A549 (cell line): ENCODE measurements at regions not wholly inside any gene's neighbourhood (a gene's known extent, or its start where the extent isn't known, plus 50 kb on each side); places are given as distances from the start of the nearest gene placed in this dataset.

Source experiments
- ATAC-seq, 2 experiments: fragments of 200-7000 bp in 1 of 2; fragments of >200 bp in 1 of 2; cut with Nextera tagmentation in 1 of 2; cut with Tn5 transposase in 1 of 2; 3 replicates each; pipeline versions ENCODE4 v1.8.0 to v1.9.1; 2018 to 2020; ENCODE audit warnings: mild to moderate bottlenecking in 1 of 2, moderate library complexity in 1 of 2
- CTCF ChIA-PET: fragments of 300-600 bp; sonication (Branson Sonifier 250); formaldehyde crosslinking; extraction: SDS; loops from one replicate; lab custom pipeline; 2021; ENCODE audit warnings: antibody characterized with exemption, inconsistent platforms; lab: Yijun Ruan, JAX
- POLR2A ChIA-PET: fragments of 350-600 bp; formaldehyde crosslinking; extraction: SDS; loops from one replicate; lab custom pipeline; 2021; ENCODE audit warnings: antibody characterized with exemption, inconsistent platforms; lab: Yijun Ruan, JAX
- DNase-seq, 2 experiments: peaks; one replicate each; pipeline versions ENCODE4 v3.0.0 to v3.0.0-alpha.2; 2011 to 2016; ENCODE audit warnings: low read depth in 1 of 2, low spot score in 1 of 2
- FAIRE-seq: peaks from 2 replicates; lab custom pipeline; 2011; peaks lifted over from hg19 to GRCh38; lab: Jason Lieb, UNC
- H3K27ac ChIP-seq, 2 experiments: fragments of >200 bp; sonication (Bioruptor Twin); formaldehyde crosslinking; 3 replicates each; pipeline ENCODE4 v1.5.1; 2016 to 2017
- H3K4me1 ChIP-seq: fragments of >200 bp; sonication (Bioruptor Twin); formaldehyde crosslinking; 3 replicates; pipeline ENCODE4 v1.6.1; 2016
- H3K4me2 ChIP-seq: fragments of >200 bp; sonication (Bioruptor Twin); formaldehyde crosslinking; 3 replicates; pipeline ENCODE4 v1.6.1; 2016
- H3K4me3 ChIP-seq: fragments of >200 bp; sonication (Bioruptor Twin); formaldehyde crosslinking; 3 replicates; pipeline ENCODE4 v1.5.1; 2016
- H3K9me3 ChIP-seq: fragments of >200 bp; sonication (Bioruptor Twin); formaldehyde crosslinking; 3 replicates; pipeline ENCODE4 v1.6.1; 2016
- BHLHE40 ChIP-seq: IDR thresholded peaks from 2 replicates; pipeline ENCODE4 v1.6.1; 2012; ENCODE audit warnings: low read depth, low read length, inconsistent platforms
- CBX2 ChIP-seq: fragments of 200-600 bp; sonication (generic); IDR thresholded peaks from 2 replicates; pipeline ENCODE4 v1.6.1; 2016; ENCODE audit warnings: low read depth, mild to moderate bottlenecking, borderline replicate concordance
- CEBPB ChIP-seq, 2 experiments: fragments of >200 bp in 1 of 2; sonication (Bioruptor Twin) in 1 of 2; formaldehyde crosslinking in 1 of 2; IDR thresholded peaks; 2 replicates each; pipeline ENCODE4 v1.6.1; 2012 to 2016
- CHD2 ChIP-seq: fragments of 150-350 bp; IDR thresholded peaks from 2 replicates; pipeline ENCODE4 v1.6.1; 2014; ENCODE audit warnings: low read length; ENCODE audit not compliant: partially characterized antibody
- EHF ChIP-seq: fragments of 250-450 bp; sonication (Bioruptor Pico); IDR thresholded peaks from 2 replicates; pipeline ENCODE4 v1.5.0; 2020; ENCODE audit warnings: mild to moderate bottlenecking
- EHMT2 ChIP-seq: fragments of 200-600 bp; sonication (generic); IDR thresholded peaks from 2 replicates; pipeline ENCODE4 v1.6.1; 2016; ENCODE audit warnings: antibody characterized with exemption, low read depth, mild to moderate bottlenecking, moderate library complexity
- EP300 ChIP-seq, 2 experiments: fragments of >200 bp; sonication (Bioruptor Twin); formaldehyde crosslinking; IDR thresholded peaks; 2 replicates in 1 of 2; 3 replicates in 1 of 2; pipeline ENCODE4 v1.6.1; 2016 to 2017
- HOXA7 ChIP-seq: fragments of 250-450 bp; sonication (Bioruptor Pico); IDR thresholded peaks from 2 replicates; pipeline ENCODE4 v1.5.0; 2020; ENCODE audit warnings: mild to moderate bottlenecking, moderate library complexity
- HOXB5 ChIP-seq: fragments of 250-450 bp; sonication (Bioruptor Pico); IDR thresholded peaks from 2 replicates; pipeline ENCODE4 v1.5.0; 2020; ENCODE audit warnings: mild to moderate bottlenecking, moderate library complexity
- KDM5A ChIP-seq: fragments of 200-600 bp; sonication (generic); IDR thresholded peaks from 2 replicates; pipeline ENCODE4 v1.6.1; 2016; ENCODE audit warnings: antibody characterized with exemption, mild to moderate bottlenecking
- MAZ ChIP-seq: fragments of 150-350 bp; IDR thresholded peaks from 2 replicates; pipeline ENCODE4 v1.6.1; 2014; ENCODE audit warnings: antibody characterized with exemption, low read depth, low read length, borderline replicate concordance
- NFE2L2 ChIP-seq: fragments of 150-350 bp; conservative IDR thresholded peaks from 2 replicates; pipeline ENCODE4 v1.6.1; 2014; ENCODE audit warnings: low read length
- NR3C1 ChIP-seq: fragments of >200 bp; sonication (Bioruptor Twin); formaldehyde crosslinking; IDR thresholded peaks from 3 replicates; pipeline ENCODE4 v1.6.1; 2017
- PHF8 ChIP-seq: fragments of 200-600 bp; sonication (generic); IDR thresholded peaks from 2 replicates; pipeline ENCODE4 v1.6.1; 2016; ENCODE audit warnings: low read depth, mild to moderate bottlenecking, antibody characterized with exemption, moderate library complexity, borderline replicate concordance
- POLR2A ChIP-seq: IDR thresholded peaks from 2 replicates; pipeline ENCODE4 v1.6.1; 2012; ENCODE audit warnings: mild to moderate bottlenecking, low read length
- POLR2AphosphoS2 ChIP-seq: conservative IDR thresholded peaks from 2 replicates; pipeline ENCODE4 v1.6.1; 2012; ENCODE audit warnings: low read length, improper control_type of control experiment, inconsistent platforms
- ZFP36 ChIP-seq: fragments of 450-650 bp; IDR thresholded peaks from 2 replicates; pipeline ENCODE4 v1.6.1; 2014; ENCODE audit warnings: borderline replicate concordance; ENCODE audit not compliant: partially characterized antibody
- WGBS: methylation state at CpG from one replicate; pipeline ENCODE4 v1.1.6; 2017; ENCODE audit errors: missing lambda C conversion rate; 5-methylcytosine and 5-hydroxymethylcytosine counted together
- TF ChIP-seq, protein P1 (sequence below): fragments of 150-350 bp; IDR thresholded peaks from 2 replicates; pipeline ENCODE4 v1.6.1; 2014; ENCODE audit warnings: low read depth, mild to moderate bottlenecking, low read length
- TF ChIP-seq, protein P2 (sequence below): IDR thresholded peaks from 2 replicates; pipeline ENCODE4 v1.6.1; 2012; ENCODE audit warnings: low read depth, borderline replicate concordance
- TF ChIP-seq, protein P3 (sequence below): fragments of 250-450 bp; sonication (Bioruptor Pico); IDR thresholded peaks from 2 replicates; pipeline ENCODE4 v1.5.0; 2021; ENCODE audit warnings: mild to moderate bottlenecking, moderate library complexity, borderline replicate concordance
- TF ChIP-seq, protein P4 (sequence below): IDR thresholded peaks from 2 replicates; pipeline ENCODE4 v1.6.1; 2012

DNA sequence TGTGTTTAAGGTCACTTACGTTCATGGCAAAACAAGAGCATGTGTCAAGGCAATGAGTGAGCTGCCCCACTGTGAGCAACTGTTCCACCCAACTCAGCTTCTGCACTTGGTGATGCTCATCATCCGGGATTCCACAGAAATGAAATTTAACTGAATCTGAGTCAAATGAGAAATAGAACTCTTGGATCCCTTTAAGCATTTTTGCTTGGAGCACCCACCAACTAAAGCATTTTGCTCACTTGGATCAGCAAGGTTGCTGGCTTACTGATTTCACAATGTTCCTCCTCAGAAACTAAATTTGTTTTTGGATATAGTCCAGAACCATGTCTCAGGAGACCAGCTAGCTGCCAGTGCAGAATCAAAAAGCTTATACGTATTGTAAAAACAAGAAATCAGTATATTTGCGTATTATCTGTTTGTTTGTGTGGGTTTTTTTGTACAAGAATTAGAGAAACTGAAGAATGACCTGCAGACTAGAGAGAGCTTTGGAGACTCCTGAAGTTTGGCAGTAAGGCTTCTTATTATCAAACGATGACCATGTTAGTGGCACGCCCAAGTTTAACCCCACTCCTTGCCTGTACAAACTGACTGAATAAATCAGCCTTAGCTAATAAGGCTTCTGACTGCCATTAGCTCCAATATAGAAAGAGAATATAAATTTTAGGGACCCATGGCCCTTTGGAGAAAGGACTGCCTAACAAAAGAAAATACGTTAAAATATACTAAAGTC lies 153.8 kb upstream of the FST start:
- WGBS = 81% methylated on average over 7 of the region's 7 CpGs
- POLR2A ChIA-PET = no interaction called here
- Histone ChIP-seq H3K4me3 (no peak overlapping the region), H3K4me1 (peaks cover 5% of the 10 kb centered on the region; the same call in 1 of the 3 replicates), H3K4me2 (no peak overlapping the region), H3K27ac (no peak overlapping the region), H3K9me3 (no peaks in the 10 kb centered on the region)
- no peak for DNase-seq
- ATAC-seq = no peak
- CTCF ChIA-PET = no interaction called here
- FAIRE-seq = no peak
- TF ChIP-seq CBX2 (no peak), CHD2 (no peak), EHMT2 (no peak), MAZ (no peak), CEBPB (IDR thresholded peaks at IDR 0.05) (no peak), HOXB5 (CRISPR knock-in tag) (no peak), EP300 (IDR thresholded peaks at IDR 0.05) (no peak), NR3C1 (no peak), BHLHE40 (no peak), POLR2AphosphoS2 (no peak), NFE2L2 (no peak), KDM5A (no peak), HOXA7 (CRISPR knock-in tag) (no peak), PHF8 (no peak), EHF (CRISPR knock-in tag) (no peak), POLR2A (no peak)
- TF ChIP-seq, protein P1, sequence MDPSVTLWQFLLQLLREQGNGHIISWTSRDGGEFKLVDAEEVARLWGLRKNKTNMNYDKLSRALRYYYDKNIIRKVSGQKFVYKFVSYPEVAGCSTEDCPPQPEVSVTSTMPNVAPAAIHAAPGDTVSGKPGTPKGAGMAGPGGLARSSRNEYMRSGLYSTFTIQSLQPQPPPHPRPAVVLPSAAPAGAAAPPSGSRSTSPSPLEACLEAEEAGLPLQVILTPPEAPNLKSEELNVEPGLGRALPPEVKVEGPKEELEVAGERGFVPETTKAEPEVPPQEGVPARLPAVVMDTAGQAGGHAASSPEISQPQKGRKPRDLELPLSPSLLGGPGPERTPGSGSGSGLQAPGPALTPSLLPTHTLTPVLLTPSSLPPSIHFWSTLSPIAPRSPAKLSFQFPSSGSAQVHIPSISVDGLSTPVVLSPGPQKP = no peak
- TF ChIP-seq, protein P2, sequence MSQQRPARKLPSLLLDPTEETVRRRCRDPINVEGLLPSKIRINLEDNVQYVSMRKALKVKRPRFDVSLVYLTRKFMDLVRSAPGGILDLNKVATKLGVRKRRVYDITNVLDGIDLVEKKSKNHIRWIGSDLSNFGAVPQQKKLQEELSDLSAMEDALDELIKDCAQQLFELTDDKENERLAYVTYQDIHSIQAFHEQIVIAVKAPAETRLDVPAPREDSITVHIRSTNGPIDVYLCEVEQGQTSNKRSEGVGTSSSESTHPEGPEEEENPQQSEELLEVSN = no peak
- TF ChIP-seq, protein P3, sequence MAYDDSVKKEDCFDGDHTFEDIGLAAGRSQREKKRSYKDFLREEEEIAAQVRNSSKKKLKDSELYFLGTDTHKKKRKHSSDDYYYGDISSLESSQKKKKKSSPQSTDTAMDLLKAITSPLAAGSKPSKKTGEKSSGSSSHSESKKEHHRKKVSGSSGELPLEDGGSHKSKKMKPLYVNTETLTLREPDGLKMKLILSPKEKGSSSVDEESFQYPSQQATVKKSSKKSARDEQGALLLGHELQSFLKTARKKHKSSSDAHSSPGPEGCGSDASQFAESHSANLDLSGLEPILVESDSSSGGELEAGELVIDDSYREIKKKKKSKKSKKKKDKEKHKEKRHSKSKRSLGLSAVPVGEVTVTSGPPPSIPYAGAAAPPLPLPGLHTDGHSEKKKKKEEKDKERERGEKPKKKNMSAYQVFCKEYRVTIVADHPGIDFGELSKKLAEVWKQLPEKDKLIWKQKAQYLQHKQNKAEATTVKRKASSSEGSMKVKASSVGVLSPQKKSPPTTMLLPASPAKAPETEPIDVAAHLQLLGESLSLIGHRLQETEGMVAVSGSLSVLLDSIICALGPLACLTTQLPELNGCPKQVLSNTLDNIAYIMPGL (CRISPR knock-in tag) = no peak
- TF ChIP-seq, protein P4, sequence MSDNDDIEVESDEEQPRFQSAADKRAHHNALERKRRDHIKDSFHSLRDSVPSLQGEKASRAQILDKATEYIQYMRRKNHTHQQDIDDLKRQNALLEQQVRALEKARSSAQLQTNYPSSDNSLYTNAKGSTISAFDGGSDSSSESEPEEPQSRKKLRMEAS = no peak

DNA sequence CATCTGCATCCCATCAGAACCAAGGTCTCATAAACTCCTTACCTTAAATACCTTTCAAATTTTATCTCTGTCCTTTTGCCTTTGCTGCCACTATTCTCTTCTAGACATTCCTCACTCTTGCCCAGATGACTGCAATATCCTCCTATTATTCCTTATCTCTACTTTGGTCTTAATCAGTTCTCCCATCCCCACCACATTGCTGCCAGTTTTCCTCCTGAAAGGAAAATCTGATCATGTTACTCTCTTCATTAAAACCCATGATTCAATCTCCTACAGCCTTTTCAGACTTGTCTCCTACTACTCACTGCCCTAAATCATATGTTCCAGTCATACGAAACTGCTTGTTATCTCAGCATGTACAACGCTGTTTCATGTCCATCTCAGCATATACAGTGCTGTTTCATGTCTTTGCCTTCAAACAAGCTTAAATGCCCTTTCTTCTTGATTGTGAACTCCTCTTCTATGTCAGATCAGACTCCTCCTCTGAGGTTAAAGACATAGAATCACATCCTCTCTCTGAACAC lies 152.6 kb upstream of the FST start:
- no peak for ATAC-seq
- Histone ChIP-seq H3K4me2 (no peak overlapping the region), H3K4me3 (no peak overlapping the region), H3K9me3 (no peaks in the 10 kb centered on the region), H3K27ac (no peak overlapping the region), H3K4me1 (peaks cover 8% of the 10 kb centered on the region; the same call in 1 of the 3 replicates)
- TF ChIP-seq ZFP36 = no peak
- FAIRE-seq = no peak
- ChIA-PET CTCF (no interaction called here), POLR2A (no interaction called here)
- DNase-seq = no peak
- WGBS = 75% methylated on average over 2 of the region's 2 CpGs
